ENCODE measurements at regions not wholly inside any gene's neighbourhood (a gene's known extent, or its start where the extent isn't known, plus 50 kb on each side); places are given as distances from the start of the nearest gene placed in this dataset.

- no peak for DNase-seq (ENCODE audit: low read depth)
- H3K4me3 ChIP-seq (ENCODE audit: low read depth, low read length): no peak overlapping the region
- TF ChIP-seq CTCF (IDR thresholded peaks at IDR 0.05; ENCODE audit: insufficient read depth, low read depth, low read length, missing control alignments): no peak
These were observed 97.5 kb upstream of the PRR5 start for GRCh38 chr22:44604455-44604854.

GRCh38 chr22:44603767-44604166 lies 98.2 kb upstream of the PRR5 start:
- no peak overlapping the region for H3K4me3 ChIP-seq (ENCODE audit: low read depth, low read length)
- no peak for DNase-seq (ENCODE audit: low read depth)
- no peak for TF ChIP-seq CTCF (IDR thresholded peaks at IDR 0.05; ENCODE audit: insufficient read depth, low read depth, low read length, missing control alignments)

GRCh38 chr22:44601725-44602124 lies 100.3 kb upstream of the PRR5 start:
- TF ChIP-seq CTCF (IDR thresholded peaks at IDR 0.05; ENCODE audit: insufficient read depth, low read depth, low read length, missing control alignments): no peak
- H3K4me3 ChIP-seq (ENCODE audit: low read depth, low read length): no peak overlapping the region
- no peak for DNase-seq (ENCODE audit: low read depth)

GRCh38 chr22:44601189-44601588 lies 100.8 kb upstream of the PRR5 start:
- no peak for TF ChIP-seq CTCF (IDR thresholded peaks at IDR 0.05; ENCODE audit: insufficient read depth, low read depth, low read length, missing control alignments)
- no peak for DNase-seq (ENCODE audit: low read depth)
- H3K4me3 ChIP-seq (ENCODE audit: low read depth, low read length): no peak overlapping the region

- TF ChIP-seq CTCF (IDR thresholded peaks at IDR 0.05; ENCODE audit: insufficient read depth, low read depth, low read length, missing control alignments): no peak
- no peak for DNase-seq (ENCODE audit: low read depth)
- no peak overlapping the region for H3K4me3 ChIP-seq (ENCODE audit: low read depth, low read length)
These were observed 101.7 kb upstream of the PRR5 start for GRCh38 chr22:44600207-44600785.

- no peak overlapping the region for H3K4me3 ChIP-seq (ENCODE audit: low read depth, low read length)
These were observed 101.6 kb upstream of the RTL6 start for GRCh38 chr22:44599500-44600140.

More at GRCh38 chr22:44599500-44600140, 101.6 kb upstream of the RTL6 start:
- DNase-seq (ENCODE audit: low read depth): no peak
- no peak for TF ChIP-seq CTCF (IDR thresholded peaks at IDR 0.05; ENCODE audit: insufficient read depth, low read depth, low read length, missing control alignments)

Measured in GM12865 (cell line).